Activated T-cell treated with anti-CD3 and anti-CD28 coated beads, Interleukin-2, amount 50 U/mL, for 72 hours (primary cell): ENCODE measurements at regions not wholly inside any gene's neighbourhood (a gene's known extent, or its start where the extent isn't known, plus 50 kb on each side); places are given as distances from the start of the nearest gene placed in this dataset.

Source experiments
- ATAC-seq, 2 donors: fragments of 150-1000 bp; cut with Tn5 transposase; replicated peaks in 1 of 2; 2 replicates each; pipeline ENCODE4 v1.10.0; 2021; ENCODE audit warnings: moderate library complexity in 2 of 2, mild to moderate bottlenecking in 1 of 2
- DNase-seq, 2 donors: peaks; one replicate each; pipeline ENCODE4 v3.0.0; 2021 to 2022; ENCODE audit warnings: mixed read lengths in 1 of 2
- H3K27ac Mint-ChIP-seq: one replicate; pipeline ENCODE4 v1.8.0; 2022; ENCODE audit warnings: mild to moderate bottlenecking, moderate library complexity, mixed read lengths
- H3K27me3 Mint-ChIP-seq: one replicate; pipeline ENCODE4 v1.8.0; 2022; ENCODE audit warnings: low read depth, mixed read lengths
- H3K36me3 Mint-ChIP-seq, 2 donors: one replicate each; pipeline ENCODE4 v1.8.0; 2022; ENCODE audit warnings: mixed read lengths in 2 of 2, mild to moderate bottlenecking in 1 of 2; ENCODE audit not compliant: insufficient read depth in 2 of 2
- H3K4me1 Mint-ChIP-seq: one replicate; pipeline ENCODE4 v1.8.0; 2022; ENCODE audit warnings: low read depth, mixed read lengths
- H3K4me3 Mint-ChIP-seq, 2 donors: one replicate each; pipeline ENCODE4 v1.8.0; 2022; ENCODE audit warnings: mild to moderate bottlenecking in 2 of 2, mixed read lengths in 2 of 2, moderate library complexity in 2 of 2
- H3K9me3 Mint-ChIP-seq, 2 donors: one replicate each; pipeline ENCODE4 v1.8.0; 2022; ENCODE audit warnings: mixed read lengths in 2 of 2

DNA sequence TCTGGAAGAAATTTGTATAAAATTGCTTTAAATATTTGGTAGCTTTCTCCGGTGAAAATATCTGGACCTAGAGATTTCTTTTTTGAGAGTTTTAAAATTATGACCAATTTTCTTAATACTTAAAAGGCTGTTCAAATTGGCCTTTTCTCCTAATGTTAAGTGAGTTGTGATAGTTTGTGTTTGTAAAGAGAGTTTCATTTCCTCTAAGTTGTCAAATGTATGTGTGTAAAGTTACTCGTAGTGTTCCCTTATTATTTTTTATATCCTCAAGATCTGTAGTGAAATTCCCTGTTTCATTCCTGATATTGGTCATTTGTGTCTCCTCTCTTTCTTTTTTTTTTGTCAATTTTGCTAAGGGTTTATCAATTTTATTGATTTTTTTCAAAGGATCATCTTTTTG, 92.6 kb upstream of the CTNNB1 start:
- H3K36me3 Mint-ChIP-seq: no peaks in the 10 kb centered on the region
- no peaks in the 10 kb centered on the region for H3K4me1 Mint-ChIP-seq
- no peaks in the 10 kb centered on the region for H3K27me3 Mint-ChIP-seq
- DNase-seq (no peak), ATAC-seq (no peak)
- H3K27ac Mint-ChIP-seq: no peak overlapping the region
- peaks cover 0 to 2% of the 10 kb centered on the region in 2 donors for H3K9me3 Mint-ChIP-seq
- H3K4me3 Mint-ChIP-seq: no peak overlapping the region

- no peak for ATAC-seq
- Mint-ChIP-seq H3K9me3 (peaks cover 0 to 2% of the 10 kb centered on the region in 2 donors), H3K4me3 (no peak overlapping the region), H3K27ac (no peak overlapping the region), H3K27me3 (no peaks in the 10 kb centered on the region), H3K4me1 (no peaks in the 10 kb centered on the region), H3K36me3 (no peaks in the 10 kb centered on the region)
- DNase-seq: no peak
Observed at GRCh38 chr3:41111011-41111410, 88.3 kb upstream of the CTNNB1 start.

DNA sequence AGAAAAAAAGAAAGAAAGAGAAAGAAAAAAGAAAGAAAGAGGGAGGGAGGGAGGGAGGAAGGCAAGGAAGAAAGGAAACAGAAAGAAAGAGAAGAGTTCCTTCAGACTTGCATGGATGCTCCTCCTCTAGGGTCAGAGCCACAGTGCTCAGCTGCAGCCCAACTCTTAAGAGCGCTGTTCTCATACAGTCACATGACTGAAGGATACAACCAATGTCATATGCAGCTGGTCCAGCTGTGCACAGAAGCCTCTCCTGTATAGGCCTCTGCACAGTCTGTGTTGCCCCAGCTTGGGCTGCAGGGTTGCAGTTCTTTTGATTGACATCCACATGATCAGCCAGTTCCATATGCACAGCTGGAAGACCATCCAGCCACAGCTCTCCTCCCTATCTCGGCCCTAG, 86.8 kb upstream of the CTNNB1 start:
- Mint-ChIP-seq H3K4me1 (peaks cover 12% of the 10 kb centered on the region), H3K36me3 (no peaks in the 10 kb centered on the region), H3K4me3 (no peak overlapping the region), H3K27me3 (no peaks in the 10 kb centered on the region), H3K27ac (no peak overlapping the region), H3K9me3 (no peaks in the 10 kb centered on the region)
- ATAC-seq (no peak), DNase-seq (no peak)

- H3K27me3 Mint-ChIP-seq: no peaks in the 10 kb centered on the region
Observed at GRCh38 chr3:41115069-41115468, 84.2 kb upstream of the CTNNB1 start.

DNA sequence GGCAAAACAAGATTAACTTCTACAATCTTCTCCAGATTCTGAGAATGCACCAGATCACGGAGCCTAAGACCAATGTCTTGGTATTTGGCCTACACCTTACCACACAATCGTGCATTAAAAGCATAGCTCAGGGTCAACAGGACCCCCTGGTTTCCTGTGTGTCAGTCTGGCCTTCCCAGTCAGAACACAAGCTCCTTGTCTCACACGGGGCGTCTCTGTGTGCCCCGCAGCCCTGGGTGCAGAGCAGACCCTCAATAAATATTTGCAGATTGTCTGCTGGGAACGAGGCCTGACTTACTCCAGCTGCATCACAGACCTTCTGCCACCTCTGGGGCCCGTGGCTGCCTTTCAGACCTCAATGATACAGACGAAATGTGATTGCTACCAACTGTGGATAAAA, 82.5 kb upstream of the CTNNB1 start:
- H3K4me1 Mint-ChIP-seq: peaks cover 28% of the 10 kb centered on the region
- peaks cover 0 to 2% of the 10 kb centered on the region in 2 donors for H3K9me3 Mint-ChIP-seq
- ATAC-seq (no peak), DNase-seq (no peak)
- H3K27me3 Mint-ChIP-seq: no peaks in the 10 kb centered on the region
- no peaks in the 10 kb centered on the region for H3K36me3 Mint-ChIP-seq
- H3K27ac Mint-ChIP-seq: peak overlapping the region; percentile 45
- peak overlapping the region; percentile 58 to 63 for H3K4me3 Mint-ChIP-seq

More at GRCh38 chr3:41115069-41115468, 84.2 kb upstream of the CTNNB1 start:
- peaks cover 28% of the 10 kb centered on the region for H3K4me1 Mint-ChIP-seq
- DNase-seq (no peak), ATAC-seq (no peak)
- H3K4me3 Mint-ChIP-seq: no peak overlapping the region
- H3K9me3 Mint-ChIP-seq: peaks cover 0 to 2% of the 10 kb centered on the region in 2 donors
- no peaks in the 10 kb centered on the region for H3K36me3 Mint-ChIP-seq
- H3K27ac Mint-ChIP-seq: no peak overlapping the region

GRCh38 chr3:41117398-41117870, 81.9 kb upstream of the CTNNB1 start:
- DNase-seq: peak; percentile 88 to 90
- Mint-ChIP-seq H3K27ac (peak overlapping the region; percentile 45), H3K36me3 (no peaks in the 10 kb centered on the region), H3K27me3 (no peaks in the 10 kb centered on the region), H3K4me1 (peaks cover 28% of the 10 kb centered on the region), H3K9me3 (peaks cover 0 to 2% of the 10 kb centered on the region in 2 donors), H3K4me3 (peak overlapping the region; percentile 58 to 63)
- ATAC-seq: peak; percentile 94 to 96

DNA sequence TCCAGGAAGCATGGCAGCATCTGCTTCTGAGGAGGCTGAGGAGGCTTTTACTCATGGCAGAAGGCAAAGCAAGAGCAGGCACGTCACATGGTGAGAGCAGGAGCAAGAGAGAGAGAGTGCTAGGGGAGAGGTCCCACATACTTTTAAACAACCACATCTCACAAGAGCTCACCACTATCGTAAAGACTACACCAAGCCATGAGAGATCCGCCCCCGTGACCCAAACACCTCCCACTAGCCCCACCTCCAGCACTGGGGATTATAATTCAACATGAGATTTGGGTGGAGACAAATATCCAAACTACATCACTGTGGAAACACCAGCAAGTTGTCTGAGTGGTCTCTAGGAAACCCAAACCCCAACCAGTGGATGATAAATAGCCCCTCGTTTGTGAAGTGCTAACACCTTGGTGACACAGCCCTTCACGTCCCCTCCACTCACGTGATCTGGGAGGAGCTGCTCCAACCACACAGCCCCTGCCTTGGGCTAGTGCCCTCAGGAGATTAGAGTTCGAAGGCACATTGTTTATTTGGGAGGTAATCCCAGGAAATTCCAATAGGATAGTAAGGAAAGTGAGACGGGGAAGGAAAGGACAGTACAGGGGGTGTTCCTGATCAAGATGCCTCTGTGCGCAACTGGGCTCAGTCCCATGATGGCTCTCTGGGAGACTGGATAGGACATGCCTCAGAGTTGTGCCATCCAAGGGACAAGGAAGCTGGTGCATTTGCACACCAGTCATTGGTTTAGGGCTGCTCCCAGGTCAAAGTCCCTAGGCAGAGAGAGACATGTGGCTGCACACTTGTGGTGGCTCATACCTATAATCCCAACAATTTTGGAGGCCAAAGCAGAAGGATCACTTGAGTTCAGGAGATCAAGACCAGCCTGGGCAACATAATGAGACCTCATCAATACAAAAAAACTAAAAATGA, 80.6 kb upstream of the CTNNB1 start:
- Mint-ChIP-seq H3K9me3 (peaks cover 0 to 4% of the 10 kb centered on the region in 2 donors), H3K27ac (peak overlapping the region; percentile 40), H3K4me3 (no peak overlapping the region), H3K36me3 (no peaks in the 10 kb centered on the region), H3K4me1 (peaks cover 28% of the 10 kb centered on the region), H3K27me3 (no peaks in the 10 kb centered on the region)
- DNase-seq (peak; percentile 8 to 15), ATAC-seq (no peak)

DNA sequence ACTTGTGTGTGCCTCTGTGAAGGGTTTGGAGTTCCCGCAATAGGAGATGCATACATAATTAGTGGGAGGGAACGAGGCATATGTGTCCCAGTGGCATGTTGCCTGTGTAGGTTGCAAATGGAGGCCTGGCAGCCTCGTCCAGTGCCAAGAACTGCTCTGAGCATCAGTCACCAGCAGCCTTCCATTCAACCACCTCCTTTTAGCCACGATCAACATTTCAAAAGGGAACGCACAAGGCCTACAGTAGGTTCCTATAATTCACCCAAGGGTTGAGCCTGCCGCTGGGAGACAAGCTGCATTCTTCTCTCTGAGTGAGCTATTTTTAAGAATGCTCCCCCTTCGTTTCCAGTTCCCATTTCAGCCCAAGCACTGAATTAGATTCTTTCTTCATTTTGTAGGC, 78.8 kb upstream of the CTNNB1 start:
- Mint-ChIP-seq H3K4me3 (no peak overlapping the region), H3K4me1 (peaks cover 28% of the 10 kb centered on the region), H3K27me3 (no peaks in the 10 kb centered on the region), H3K27ac (no peak overlapping the region), H3K36me3 (peaks cover 3 to 4% of the 10 kb centered on the region in 2 donors), H3K9me3 (peaks cover 2 to 8% of the 10 kb centered on the region in 2 donors)
- no peak for DNase-seq
- ATAC-seq: no peak

GRCh38 chr3:41125258-41125657, 74.0 kb upstream of the CTNNB1 start:
- Mint-ChIP-seq H3K4me1 (no peaks in the 10 kb centered on the region), H3K27me3 (no peaks in the 10 kb centered on the region), H3K9me3 (peaks cover 14 to 18% of the 10 kb centered on the region in 2 donors), H3K27ac (no peak overlapping the region), H3K36me3 (peaks cover 14 to 16% of the 10 kb centered on the region in 2 donors), H3K4me3 (no peak overlapping the region)
- ATAC-seq: no peak
- DNase-seq: no peak

- Mint-ChIP-seq H3K27ac (no peak overlapping the region), H3K4me3 (no peak overlapping the region), H3K4me1 (no peaks in the 10 kb centered on the region), H3K36me3 (peaks cover 14 to 16% of the 10 kb centered on the region in 2 donors), H3K27me3 (no peaks in the 10 kb centered on the region), H3K9me3 (peaks cover 14 to 18% of the 10 kb centered on the region in 2 donors)
- no peak for DNase-seq
- ATAC-seq: no peak
Observed at GRCh38 chr3:41126472-41126871, 72.8 kb upstream of the CTNNB1 start.

DNA sequence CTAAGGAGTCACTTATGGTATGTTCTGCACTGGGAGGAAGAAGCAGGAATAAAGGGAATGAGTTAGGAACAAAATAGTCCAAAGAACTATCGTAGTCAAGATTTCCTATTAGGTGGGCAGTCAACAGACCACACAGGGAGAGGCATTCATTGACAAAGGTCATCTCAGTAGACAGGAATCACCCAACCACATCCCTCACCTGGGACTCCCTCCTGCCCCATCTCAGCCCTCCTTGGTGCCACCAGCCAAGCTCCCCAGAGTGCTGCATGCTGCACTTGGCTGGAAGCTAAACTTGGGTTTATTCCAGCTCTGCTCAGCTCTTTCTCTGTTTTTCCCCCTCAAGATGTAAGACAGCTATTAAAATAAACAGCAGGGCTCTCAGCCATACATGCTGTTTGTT, 72.3 kb upstream of the CTNNB1 start:
- Mint-ChIP-seq H3K36me3 (peaks cover 14 to 16% of the 10 kb centered on the region in 2 donors), H3K27ac (no peak overlapping the region), H3K9me3 (peaks cover 14 to 18% of the 10 kb centered on the region in 2 donors), H3K4me3 (no peak overlapping the region), H3K27me3 (no peaks in the 10 kb centered on the region), H3K4me1 (no peaks in the 10 kb centered on the region)
- no peak for ATAC-seq
- no peak for DNase-seq

- no peaks in the 10 kb centered on the region for H3K27me3 Mint-ChIP-seq
- peaks cover 14 to 16% of the 10 kb centered on the region in 2 donors for H3K36me3 Mint-ChIP-seq
- no peak overlapping the region for H3K4me3 Mint-ChIP-seq
- H3K4me1 Mint-ChIP-seq: no peaks in the 10 kb centered on the region
- no peak overlapping the region for H3K27ac Mint-ChIP-seq
- peaks cover 14 to 18% of the 10 kb centered on the region in 2 donors for H3K9me3 Mint-ChIP-seq
- ATAC-seq: no peak
- DNase-seq: no peak
Observed at GRCh38 chr3:41127414-41127813, 71.9 kb upstream of the CTNNB1 start.

DNA sequence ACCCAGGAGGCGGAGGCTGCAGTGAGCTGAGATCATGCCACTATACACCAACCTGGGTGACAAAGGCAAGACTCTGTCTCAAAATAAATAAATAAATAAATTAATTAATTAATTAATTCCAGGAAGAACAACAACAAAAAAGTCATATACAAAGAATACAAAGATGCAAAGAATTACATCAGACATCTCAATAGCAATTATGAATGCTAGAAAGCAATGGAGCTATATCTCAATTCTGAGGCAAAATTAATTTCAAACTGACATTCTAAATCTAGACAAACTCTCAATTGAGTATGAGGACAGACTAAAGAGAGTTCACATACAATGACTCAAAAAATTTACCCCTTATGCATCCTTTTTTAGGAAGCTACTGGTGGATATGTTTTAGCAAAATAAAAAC, 69.6 kb upstream of the CTNNB1 start:
- H3K27ac Mint-ChIP-seq: no peak overlapping the region
- H3K36me3 Mint-ChIP-seq: peaks cover 14 to 16% of the 10 kb centered on the region in 2 donors
- no peaks in the 10 kb centered on the region for H3K27me3 Mint-ChIP-seq
- DNase-seq (no peak), ATAC-seq (no peak)
- no peaks in the 10 kb centered on the region for H3K4me1 Mint-ChIP-seq
- H3K9me3 Mint-ChIP-seq: peaks cover 12 to 18% of the 10 kb centered on the region in 2 donors
- H3K4me3 Mint-ChIP-seq: no peak overlapping the region
